ENCODE measurements at regions not wholly inside any gene's neighbourhood (a gene's known extent, or its start where the extent isn't known, plus 50 kb on each side); places are given as distances from the start of the nearest gene placed in this dataset.
"Not testable (repeated sequence)": the region's sequence is repeated elsewhere in the genome, so short reads cannot be mapped to it uniquely, and the experiment has no call there.

DNA sequence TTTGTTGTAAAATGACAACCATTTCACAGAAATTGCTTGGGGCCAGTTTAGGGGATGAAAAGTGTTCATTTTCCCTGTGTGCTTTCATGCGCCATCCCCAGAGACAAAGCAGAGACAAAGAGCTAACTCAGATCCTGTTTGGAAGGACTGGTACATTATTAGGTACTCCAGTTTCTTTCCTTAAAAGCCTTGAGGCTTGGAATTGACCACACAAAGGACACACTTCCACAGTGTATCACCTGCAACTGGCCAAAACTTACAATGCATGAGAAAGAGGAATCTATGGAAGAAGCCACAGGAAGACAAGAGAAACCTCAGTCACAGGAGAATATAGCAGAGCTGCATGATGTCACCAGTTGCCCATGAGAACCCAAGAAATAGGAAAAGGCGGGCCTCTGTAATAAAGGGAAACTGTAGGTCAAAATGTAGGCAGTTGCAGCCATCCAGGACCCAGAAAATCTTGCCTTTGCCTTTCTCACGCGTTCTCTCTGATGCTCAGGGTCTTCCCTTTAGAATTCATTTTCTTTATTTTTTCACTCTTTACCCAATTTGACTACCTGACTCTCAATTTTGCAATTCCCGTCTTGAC lies 339.0 kb downstream of the RMST start:
- no peak for DNase-seq (ENCODE audit: low spot score)

- DNase-seq (ENCODE audit: low spot score), result no peak
Observed at GRCh38 chr12:97805146-97805545, 342.5 kb downstream of the RMST start.

- no peak for DNase-seq (ENCODE audit: low spot score)
Observed at GRCh38 chr12:97813301-97813700, 350.7 kb downstream of the RMST start.

GRCh38 chr12:97821806-97822205 lies 359.2 kb downstream of the RMST start:
- no peak for DNase-seq (ENCODE audit: low spot score)

DNA sequence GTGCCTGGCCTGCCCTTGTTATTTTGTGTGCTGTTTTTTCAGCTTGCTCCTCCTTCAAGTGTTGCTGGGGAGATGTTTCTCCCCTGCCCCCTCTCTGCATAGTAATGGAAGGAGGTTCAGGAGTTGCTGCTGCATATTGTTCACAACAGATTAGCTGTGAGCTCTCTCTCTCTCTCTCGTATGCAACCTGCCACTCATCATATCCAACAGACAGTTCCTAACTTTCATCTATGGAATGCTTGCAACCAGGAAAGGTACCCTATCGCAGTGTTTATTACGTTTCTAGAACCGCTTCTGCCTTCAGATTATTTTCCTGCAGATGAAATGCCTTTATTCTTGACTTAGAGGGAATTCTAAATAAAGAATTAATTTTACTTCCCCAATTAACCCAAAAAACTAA lies 372.9 kb downstream of the RMST start:
- DNase-seq (ENCODE audit: low spot score), result no peak

- DNase-seq (ENCODE audit: low spot score), result no peak
Observed at GRCh38 chr12:97837401-97837800, 374.8 kb downstream of the RMST start.

- DNase-seq (ENCODE audit: low spot score), result no peak
Observed at GRCh38 chr12:97848051-97848450, 385.4 kb downstream of the RMST start.

DNA sequence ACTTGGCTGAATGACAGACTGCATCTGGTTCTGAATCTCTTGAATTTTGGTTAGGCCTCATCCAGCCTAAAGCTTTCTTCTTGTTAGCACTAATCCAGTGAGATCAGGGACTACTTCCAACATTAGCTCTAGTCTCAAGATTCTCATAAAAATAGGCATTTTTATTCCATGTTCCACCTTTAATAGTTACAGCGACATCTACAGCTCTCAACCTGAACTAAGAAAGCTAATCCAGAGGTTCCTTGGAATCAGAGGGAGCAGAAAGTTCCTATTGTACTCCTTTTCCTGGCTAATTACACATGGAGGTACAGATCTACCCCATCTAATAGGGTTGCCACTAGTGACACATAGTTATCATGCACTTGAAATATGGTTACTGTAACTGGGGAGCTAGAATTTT lies 391.9 kb downstream of the RMST start:
- no peak for DNase-seq (ENCODE audit: low spot score)

DNA sequence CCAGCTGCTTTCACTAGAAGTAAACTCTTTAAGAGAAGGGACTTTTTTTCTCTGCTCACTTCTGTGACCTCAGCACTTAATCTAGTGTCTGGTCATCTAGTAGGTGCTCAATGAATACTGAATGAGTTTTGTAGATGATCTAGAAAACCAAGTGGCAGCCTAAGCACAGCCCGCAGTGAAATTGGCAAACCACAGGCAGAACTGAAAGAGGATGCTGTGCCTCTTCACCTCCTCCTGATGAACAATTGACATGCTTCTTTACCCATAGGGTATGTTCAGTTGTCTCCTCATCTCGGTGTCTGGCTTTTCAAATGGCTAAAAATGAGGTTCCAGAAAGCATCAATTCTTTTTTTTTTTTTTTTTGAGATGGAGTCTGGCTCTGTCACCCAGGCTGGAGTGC lies 399.5 kb downstream of the RMST start:
- DNase-seq (ENCODE audit: low spot score), result no peak

DNA sequence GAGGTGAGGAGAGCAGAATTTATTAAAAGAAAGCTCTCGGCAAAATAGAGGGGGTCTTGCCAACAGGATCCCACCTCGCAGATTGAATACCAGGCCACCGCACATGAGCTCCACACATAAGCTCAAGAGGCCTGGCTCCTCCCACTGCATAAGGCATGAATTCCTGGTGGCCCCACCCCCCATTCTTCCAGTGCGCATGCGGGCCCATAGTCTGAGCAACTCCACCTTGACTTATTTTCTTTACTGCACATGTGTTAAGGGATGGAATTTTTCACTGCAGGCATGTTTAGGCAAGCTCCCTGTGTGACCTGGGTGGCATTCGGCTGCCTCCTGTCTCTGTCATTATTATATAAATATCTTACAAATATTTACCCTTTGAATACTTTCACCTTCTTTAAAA lies 412.5 kb downstream of the RMST start:
- DNase-seq (ENCODE audit: low spot score), result no peak

- no peak for DNase-seq (ENCODE audit: low spot score)
Observed at GRCh38 chr12:97876780-97877179, 414.2 kb downstream of the RMST start.

DNA sequence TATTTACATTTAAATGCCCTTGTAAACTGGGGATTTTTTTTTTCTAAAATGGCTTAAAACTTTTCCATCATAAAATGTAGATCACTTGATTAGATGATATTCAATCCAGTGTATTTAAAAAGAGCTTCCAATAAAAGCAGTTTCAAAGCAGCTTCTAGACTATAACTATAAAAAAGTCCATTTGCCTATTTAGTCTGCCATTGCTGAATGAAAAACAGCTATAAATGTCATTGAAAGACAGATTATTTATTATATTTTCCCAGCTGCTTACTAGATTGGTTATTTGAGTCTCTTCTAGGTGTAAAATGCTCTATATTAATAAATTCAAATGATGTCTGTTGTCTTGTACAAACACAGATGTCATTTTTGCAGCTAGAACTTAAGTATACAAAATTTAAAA lies 414.8 kb downstream of the RMST start:
- no peak for DNase-seq (ENCODE audit: low spot score)

DNA sequence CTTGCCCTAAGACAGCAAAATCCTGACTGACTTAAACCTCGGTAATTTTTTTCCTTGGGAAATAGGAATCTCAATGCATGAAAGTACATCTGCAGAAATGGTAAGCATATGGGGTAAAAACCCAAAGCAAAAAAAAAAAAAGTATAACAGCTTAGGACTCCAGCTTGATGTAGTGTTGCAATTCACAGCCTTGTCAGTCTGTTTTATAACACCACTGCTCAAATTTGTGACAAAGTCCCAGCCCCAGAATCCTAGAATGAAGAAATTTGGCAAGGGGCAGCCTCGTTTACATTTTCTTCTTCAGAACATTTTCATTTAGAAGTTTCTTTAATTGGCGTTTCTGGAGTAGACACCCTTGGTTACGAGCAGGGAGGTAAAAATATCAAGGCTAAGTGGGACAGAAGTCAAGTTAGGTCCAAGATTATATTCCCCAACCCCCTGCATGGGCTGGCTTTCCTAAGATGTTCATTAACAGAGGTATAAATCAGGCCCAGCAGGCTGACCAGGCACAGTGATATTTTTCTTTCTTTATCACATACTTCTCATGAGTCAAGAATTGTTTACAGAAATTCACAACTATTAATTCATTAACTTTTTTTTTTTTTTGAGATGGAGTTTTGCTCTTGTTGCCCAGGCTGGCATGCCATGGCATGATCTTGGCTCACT lies 424.0 kb downstream of the RMST start:
- no peak for DNase-seq (ENCODE audit: low spot score)

DNA sequence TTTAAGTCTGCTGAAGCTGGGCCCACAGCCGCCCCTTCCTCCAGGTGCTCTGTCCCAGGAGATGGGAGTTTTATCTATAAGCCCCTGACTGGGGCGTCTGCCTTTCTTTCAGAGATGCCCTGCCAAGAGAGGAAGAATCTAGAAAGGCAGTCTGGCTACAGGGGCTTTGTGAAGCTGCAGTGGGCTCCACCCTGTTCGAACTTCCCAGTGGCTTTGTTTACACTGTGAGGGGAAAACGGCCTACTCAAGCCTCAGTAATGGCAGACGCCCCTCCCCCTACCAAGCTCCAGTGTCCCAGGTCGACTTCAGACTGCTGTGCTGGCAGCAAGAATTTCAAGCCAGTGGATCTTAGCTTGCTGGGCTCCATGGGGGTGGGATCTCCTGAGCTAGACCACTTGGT lies 435.3 kb downstream of the RMST start:
- DNase-seq (ENCODE audit: low spot score), result not testable (repeated sequence)

GRCh38 chr12:97899529-97899928 lies 436.9 kb downstream of the RMST start:
- no peak for DNase-seq (ENCODE audit: low spot score)

DNA sequence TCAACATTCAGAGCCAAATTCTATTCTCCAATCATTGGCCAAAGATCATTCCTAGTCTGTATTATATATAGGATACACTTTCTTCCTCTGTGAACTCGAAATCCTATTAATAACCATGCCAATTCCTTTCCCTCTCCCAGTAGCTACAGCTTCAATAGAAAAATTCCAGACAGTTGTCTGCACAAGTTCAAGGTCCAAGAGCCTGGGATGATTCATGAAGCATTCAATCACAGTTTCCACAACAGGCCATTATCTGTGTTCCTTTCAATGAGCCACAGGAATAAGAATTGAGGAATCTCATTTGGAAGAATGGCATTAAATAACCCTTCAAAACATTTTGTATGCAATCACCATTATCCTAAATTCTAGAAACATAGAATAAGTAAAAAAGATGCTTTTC lies 437.4 kb downstream of the RMST start:
- DNase-seq (ENCODE audit: low spot score), result no peak

DNA sequence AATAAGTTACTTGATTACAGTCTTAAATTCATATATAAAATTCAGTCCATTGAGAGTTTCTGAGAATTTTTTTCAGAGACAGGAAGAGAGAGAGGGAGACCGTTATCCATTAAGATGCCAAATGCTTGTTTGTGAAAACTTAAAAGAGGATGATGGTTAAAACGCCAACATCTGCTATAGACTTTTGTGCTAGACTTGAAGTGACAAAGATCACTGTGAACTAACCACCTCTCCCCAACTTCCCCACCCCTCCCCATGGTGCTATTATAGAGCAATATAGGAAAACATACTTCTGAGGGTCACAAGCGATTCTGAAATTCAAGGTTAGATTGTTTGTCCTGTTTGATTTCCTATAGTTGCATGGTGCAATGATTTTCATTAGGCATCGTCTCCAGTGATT lies 440.8 kb downstream of the RMST start:
- DNase-seq (ENCODE audit: low spot score), result no peak

- no peak for DNase-seq (ENCODE audit: low spot score)
Observed at GRCh38 chr12:97907504-97907903, 444.9 kb downstream of the RMST start.

- no peak for DNase-seq (ENCODE audit: low spot score)
Observed at GRCh38 chr12:97910559-97910958, 448.0 kb downstream of the RMST start.

GRCh38 chr12:97912943-97913342 lies 450.3 kb downstream of the RMST start:
- DNase-seq (ENCODE audit: low spot score), result no peak

DNA sequence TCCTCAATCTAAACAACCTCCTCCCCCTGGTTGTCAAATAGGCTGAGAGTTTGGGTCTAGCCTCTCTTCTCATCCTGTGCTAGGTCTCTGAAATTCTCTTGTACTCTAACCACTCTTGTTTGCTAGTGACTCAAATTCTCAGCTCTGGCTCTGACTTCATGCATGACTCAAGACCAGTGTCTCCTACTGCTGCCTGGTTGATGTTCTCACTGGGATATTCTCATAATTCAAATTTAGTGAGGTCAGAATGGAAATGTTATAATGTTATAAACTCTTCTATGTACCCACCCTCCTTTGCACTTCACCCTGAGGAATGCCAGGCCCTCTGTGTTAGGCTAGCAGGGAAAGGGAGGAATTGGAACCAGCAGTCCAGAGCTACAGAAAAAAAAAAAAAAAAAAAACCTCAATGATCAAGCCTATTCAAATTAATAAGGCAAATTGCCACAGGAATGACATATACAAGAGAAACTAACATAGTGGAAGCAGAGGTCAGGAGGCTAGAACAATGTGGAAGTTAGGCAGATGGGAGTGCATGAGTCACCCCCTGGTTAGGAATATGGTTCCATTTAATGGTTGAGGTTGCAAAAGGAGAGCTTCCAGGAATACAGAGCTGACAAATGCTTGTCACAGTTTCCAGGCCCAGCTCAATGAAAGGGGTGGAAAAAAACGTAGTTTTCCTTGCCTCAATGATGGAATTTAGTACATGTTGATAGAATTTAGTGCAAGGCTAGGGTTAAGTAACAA lies 459.5 kb downstream of the RMST start:
- peak; percentile 69 for DNase-seq (ENCODE audit: low spot score)

GRCh38 chr12:97923546-97923945 lies 460.9 kb downstream of the RMST start:
- no peak for DNase-seq (ENCODE audit: low spot score)

DNA sequence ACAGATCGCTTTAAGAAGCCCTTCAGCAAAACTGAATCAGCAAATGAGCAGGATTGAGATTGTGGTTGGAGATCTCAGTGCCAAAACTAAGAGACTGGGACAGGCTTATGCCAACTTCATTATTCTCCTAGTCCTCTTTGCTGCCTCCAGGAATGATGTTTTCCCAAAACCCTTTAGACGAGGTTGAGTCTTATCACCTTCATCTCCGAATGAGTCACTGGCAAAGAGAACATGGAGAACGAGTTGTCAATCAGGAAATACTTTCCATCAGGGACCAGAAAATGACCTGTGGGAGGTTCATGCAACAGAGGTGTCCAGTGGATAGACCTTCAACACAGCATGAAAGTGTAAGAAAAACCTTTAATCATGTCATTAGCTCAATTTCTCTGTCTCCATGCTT lies 461.5 kb downstream of the RMST start:
- no peak for DNase-seq (ENCODE audit: low spot score)

GRCh38 chr12:97927977-97928376 lies 465.4 kb downstream of the RMST start:
- no peak for DNase-seq (ENCODE audit: low spot score)

Measured in kidney capillary endothelial cell (primary cell).